GM18498 (cell line): ENCODE measurements at regions not wholly inside any gene's neighbourhood (a gene's known extent, or its start where the extent isn't known, plus 50 kb on each side); places are given as distances from the start of the nearest gene placed in this dataset.
"Not testable (repeated sequence)": the region's sequence is repeated elsewhere in the genome, so short reads cannot be mapped to it uniquely, and the experiment has no call there.

Experiments
- ATAC-seq: cut with Tn5 transposase; IDR thresholded peaks from one replicate; pipeline ENCODE4 v1.9.1; 2021; ENCODE audit warnings: mild to moderate bottlenecking, moderate library complexity; ENCODE audit not compliant: unreplicated experiment

GRCh38 chr12:83515306-83516026, 828.8 kb downstream of the TMTC2 start:
- ATAC-seq, result no peak

GRCh38 chr12:83514372-83514771, 827.7 kb downstream of the TMTC2 start:
- no peak for ATAC-seq

- no peak for ATAC-seq
These were observed 820.1 kb downstream of the TMTC2 start for GRCh38 chr12:83506841-83507240.

GRCh38 chr12:83505586-83505985, 818.9 kb downstream of the TMTC2 start:
- no peak for ATAC-seq

- not testable (repeated sequence) for ATAC-seq
These were observed 813.2 kb downstream of the TMTC2 start for GRCh38 chr12:83499894-83500293.

GRCh38 chr12:83477696-83478095, 791.0 kb downstream of the TMTC2 start:
- ATAC-seq, result no peak

- ATAC-seq, result no peak
These were observed 790.3 kb downstream of the TMTC2 start for GRCh38 chr12:83476695-83477690.

- ATAC-seq, result no peak
These were observed 789.3 kb downstream of the TMTC2 start for GRCh38 chr12:83476006-83476405.

- ATAC-seq, result no peak
These were observed 787.7 kb downstream of the TMTC2 start for GRCh38 chr12:83474369-83474768.

GRCh38 chr12:83473408-83474095, 786.8 kb downstream of the TMTC2 start:
- peak; percentile 98 for ATAC-seq

GRCh38 chr12:83472772-83473171, 786.1 kb downstream of the TMTC2 start:
- ATAC-seq, result no peak

GRCh38 chr12:83472350-83472749, 785.6 kb downstream of the TMTC2 start:
- ATAC-seq, result no peak

- no peak for ATAC-seq
These were observed 784.6 kb downstream of the TMTC2 start for GRCh38 chr12:83471341-83471740.

- no peak for ATAC-seq
These were observed 784.0 kb downstream of the TMTC2 start for GRCh38 chr12:83470749-83471148.

- ATAC-seq, result no peak
These were observed 782.5 kb downstream of the TMTC2 start for GRCh38 chr12:83468988-83469908.

- ATAC-seq, result no peak
These were observed 778.9 kb downstream of the TMTC2 start for GRCh38 chr12:83465632-83466031.

- no peak for ATAC-seq
These were observed 775.7 kb downstream of the TMTC2 start for GRCh38 chr12:83462419-83462818.

GRCh38 chr12:83461336-83461935, 774.7 kb downstream of the TMTC2 start:
- no peak for ATAC-seq

GRCh38 chr12:83451189-83451588, 764.5 kb downstream of the TMTC2 start:
- no peak for ATAC-seq

- no peak for ATAC-seq
These were observed 747.9 kb downstream of the TMTC2 start for GRCh38 chr12:83434600-83434999.
